HEK293T (cell line): ENCODE measurements at regions not wholly inside any gene's neighbourhood (a gene's known extent, or its start where the extent isn't known, plus 50 kb on each side); places are given as distances from the start of the nearest gene placed in this dataset.

Source experiments
- ARNT ChIP-seq: fragments of 450-650 bp; IDR thresholded peaks from 2 replicates; pipeline ENCODE4 v1.6.1; 2017; ENCODE audit warnings: mild to moderate bottlenecking
- BHLHE40 ChIP-seq: fragments of 450-650 bp; IDR thresholded peaks from 2 replicates; pipeline ENCODE4 v1.6.1; 2016; ENCODE audit warnings: mild to moderate bottlenecking, moderate library complexity, borderline replicate concordance
- ELF4 ChIP-seq: fragments of 450-650 bp; IDR thresholded peaks from 2 replicates; pipeline ENCODE4 v1.6.1; 2017; ENCODE audit warnings: antibody characterized with exemption
- FOXA1 ChIP-seq: fragments of 450-650 bp; IDR thresholded peaks from 2 replicates; pipeline ENCODE4 v1.6.1; 2016; ENCODE audit warnings: mild to moderate bottlenecking
- FOXK2 ChIP-seq: fragments of 450-650 bp; IDR thresholded peaks from 2 replicates; pipeline ENCODE4 v1.6.1; 2016; ENCODE audit warnings: mild to moderate bottlenecking
- FOXM1 ChIP-seq: fragments of 450-650 bp; IDR thresholded peaks from 2 replicates; pipeline ENCODE4 v1.6.1; 2017; ENCODE audit warnings: mild to moderate bottlenecking, borderline replicate concordance
- HDGF ChIP-seq: fragments of 450-650 bp; IDR thresholded peaks from 2 replicates; pipeline ENCODE4 v1.6.1; 2017; ENCODE audit warnings: antibody characterized with exemption, borderline replicate concordance
- L3MBTL2 ChIP-seq: fragments of 450-650 bp; conservative IDR thresholded peaks from 2 replicates; pipeline ENCODE4 v1.6.1; 2016; ENCODE audit warnings: mild to moderate bottlenecking
- LEF1 ChIP-seq: fragments of 450-650 bp; IDR thresholded peaks from 2 replicates; pipeline ENCODE4 v1.6.1; 2017; ENCODE audit warnings: mild to moderate bottlenecking, borderline replicate concordance
- NFRKB ChIP-seq: fragments of 450-650 bp; IDR thresholded peaks from 2 replicates; pipeline ENCODE4 v1.6.1; 2016; ENCODE audit warnings: mild to moderate bottlenecking, moderate library complexity
- SP1 ChIP-seq: fragments of 450-650 bp; IDR thresholded peaks from 2 replicates; pipeline ENCODE4 v1.6.1; 2017
- SUZ12 ChIP-seq: fragments of 450-650 bp; IDR thresholded peaks from 2 replicates; pipeline ENCODE4 v1.6.1; 2016; ENCODE audit warnings: mild to moderate bottlenecking
- TARDBP ChIP-seq: fragments of 450-650 bp; IDR thresholded peaks from 2 replicates; pipeline ENCODE4 v1.6.1; 2016
- ZNF384 ChIP-seq: fragments of 450-650 bp; IDR thresholded peaks from 2 replicates; pipeline ENCODE4 v1.6.1; 2016

DNA sequence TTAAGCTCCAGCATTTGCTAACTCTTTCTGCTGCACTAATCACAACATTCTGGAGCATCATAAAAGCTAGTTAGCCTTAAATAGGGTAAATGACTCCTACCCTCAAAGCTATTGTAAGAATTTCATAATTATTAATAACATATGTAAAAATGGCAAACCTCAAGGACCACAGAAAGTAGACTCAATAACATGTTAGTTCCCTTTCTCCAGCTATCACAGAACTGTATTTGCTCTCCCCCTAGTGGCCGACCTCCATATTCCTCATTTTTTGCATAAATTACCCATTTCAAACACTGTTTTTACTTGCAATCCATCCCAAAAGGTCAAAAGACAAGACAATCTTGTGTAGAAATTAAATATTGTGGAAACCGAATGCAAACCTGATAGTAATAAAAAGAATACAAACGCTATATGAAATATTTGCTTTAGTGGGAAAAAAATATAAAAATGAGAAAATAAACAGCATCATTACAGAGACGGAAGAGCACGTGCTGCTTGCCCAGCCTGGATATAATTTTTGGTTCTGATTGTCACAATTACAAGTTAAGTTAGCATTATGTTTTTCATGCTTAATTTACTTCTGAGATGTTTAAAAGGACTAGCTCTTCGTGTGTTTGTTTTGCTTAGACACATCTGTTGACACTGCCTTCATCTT lies 97.9 kb downstream of the RERGL start:
- TF ChIP-seq FOXM1 (no peak), FOXK2 (no peak), LEF1 (no peak), SP1 (no peak), BHLHE40 (no peak), FOXA1 (no peak), NFRKB (no peak), HDGF (no peak), TARDBP (no peak), ZNF384 (no peak), ELF4 (no peak), SUZ12 (no peak), ARNT (no peak), L3MBTL2 (no peak)
